ENCODE measurements at regions not wholly inside any gene's neighbourhood (a gene's known extent, or its start where the extent isn't known, plus 50 kb on each side); places are given as distances from the start of the nearest gene placed in this dataset.

DNA sequence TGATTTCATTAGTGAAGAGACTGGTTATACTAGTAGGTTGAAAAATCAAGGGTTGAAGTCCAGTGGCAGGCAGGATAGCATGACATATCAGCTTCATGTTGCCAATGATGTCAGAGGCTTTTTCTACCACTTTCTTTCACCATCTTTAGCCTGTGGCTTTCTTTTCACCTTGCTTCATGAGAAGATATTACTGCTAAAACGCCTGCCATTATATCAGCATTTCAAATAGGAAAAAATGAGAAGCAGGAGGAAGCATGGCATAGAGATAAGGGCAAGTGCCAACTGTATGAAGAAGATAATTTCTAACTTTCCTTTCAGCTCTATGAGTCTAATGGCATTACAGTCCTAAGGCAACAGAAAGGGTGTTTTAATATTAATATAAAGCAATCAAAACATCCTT is 270.2 kb upstream of the SYT4 start:
- DNase-seq (ENCODE audit: low spot score), result no peak
- TF ChIP-seq, protein P1, sequence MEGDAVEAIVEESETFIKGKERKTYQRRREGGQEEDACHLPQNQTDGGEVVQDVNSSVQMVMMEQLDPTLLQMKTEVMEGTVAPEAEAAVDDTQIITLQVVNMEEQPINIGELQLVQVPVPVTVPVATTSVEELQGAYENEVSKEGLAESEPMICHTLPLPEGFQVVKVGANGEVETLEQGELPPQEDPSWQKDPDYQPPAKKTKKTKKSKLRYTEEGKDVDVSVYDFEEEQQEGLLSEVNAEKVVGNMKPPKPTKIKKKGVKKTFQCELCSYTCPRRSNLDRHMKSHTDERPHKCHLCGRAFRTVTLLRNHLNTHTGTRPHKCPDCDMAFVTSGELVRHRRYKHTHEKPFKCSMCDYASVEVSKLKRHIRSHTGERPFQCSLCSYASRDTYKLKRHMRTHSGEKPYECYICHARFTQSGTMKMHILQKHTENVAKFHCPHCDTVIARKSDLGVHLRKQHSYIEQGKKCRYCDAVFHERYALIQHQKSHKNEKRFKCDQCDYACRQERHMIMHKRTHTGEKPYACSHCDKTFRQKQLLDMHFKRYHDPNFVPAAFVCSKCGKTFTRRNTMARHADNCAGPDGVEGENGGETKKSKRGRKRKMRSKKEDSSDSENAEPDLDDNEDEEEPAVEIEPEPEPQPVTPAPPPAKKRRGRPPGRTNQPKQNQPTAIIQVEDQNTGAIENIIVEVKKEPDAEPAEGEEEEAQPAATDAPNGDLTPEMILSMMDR (IDR thresholded peaks at IDR 0.05; ENCODE audit: extremely low read depth, missing control alignments), result no peak

DNA sequence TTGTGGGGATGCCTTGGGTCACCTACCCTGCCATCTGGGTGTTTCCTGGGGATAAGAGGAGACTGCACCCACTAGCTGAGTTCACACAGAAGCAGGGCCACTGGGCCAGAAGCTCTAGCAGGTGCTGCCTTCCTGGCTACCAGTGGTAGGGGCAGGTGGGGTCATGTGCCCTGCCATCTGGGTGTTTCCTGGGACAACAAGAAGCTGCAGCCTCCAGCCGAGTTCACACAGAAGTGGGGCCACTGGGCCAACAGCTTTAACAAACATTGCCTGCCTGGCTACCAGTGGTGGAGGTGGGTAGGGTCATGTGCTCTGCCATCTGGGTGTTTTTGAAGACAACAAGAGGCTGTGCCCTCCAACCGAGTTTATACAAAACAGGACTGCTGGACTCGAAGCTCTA is 282.2 kb upstream of the SYT4 start:
- no peak for DNase-seq (ENCODE audit: low spot score)
- TF ChIP-seq, protein P1 (IDR thresholded peaks at IDR 0.05; ENCODE audit: extremely low read depth, missing control alignments), result no peak

DNA sequence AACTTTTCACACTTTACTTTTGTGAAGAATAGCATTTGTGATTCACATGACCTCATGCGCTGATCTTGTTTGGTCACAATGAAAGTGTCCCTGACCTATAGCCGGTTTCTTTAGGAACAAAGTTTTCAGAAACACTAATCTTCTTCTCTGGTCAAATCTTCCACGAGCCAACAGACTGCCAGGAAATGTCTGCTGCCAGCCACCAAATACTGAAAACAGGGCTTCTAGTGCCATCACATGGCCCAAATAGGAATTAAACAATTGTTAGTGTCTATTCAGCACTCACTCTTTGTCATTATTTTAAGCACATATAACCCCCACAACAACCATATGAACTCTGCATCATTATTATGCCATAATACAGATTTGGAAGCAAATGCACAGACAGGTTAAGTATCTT is 286.5 kb upstream of the SYT4 start:
- DNase-seq (ENCODE audit: low spot score), result peak; percentile 6
- TF ChIP-seq, protein P1 (IDR thresholded peaks at IDR 0.05; ENCODE audit: extremely low read depth, missing control alignments), result no peak

DNA sequence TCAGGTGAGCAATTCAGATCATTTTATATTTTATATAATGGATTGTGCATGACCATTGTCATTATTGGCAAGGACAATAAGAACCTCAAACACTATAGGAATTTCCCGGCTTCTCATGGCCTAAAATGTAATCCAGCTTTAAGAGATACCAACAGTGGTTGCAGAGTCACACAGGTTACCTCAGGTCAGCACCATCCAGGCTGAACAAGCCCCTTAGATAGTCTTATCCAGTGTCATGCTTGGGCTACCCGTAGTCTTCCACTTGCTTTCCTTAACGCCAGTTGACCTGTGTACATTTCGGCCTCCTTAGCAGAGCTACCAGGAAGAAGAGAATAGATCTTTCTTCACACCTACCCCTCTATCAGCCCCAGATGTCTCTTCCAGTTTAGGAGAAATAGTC is 293.3 kb upstream of the SYT4 start:
- TF ChIP-seq, protein P1 (IDR thresholded peaks at IDR 0.05; ENCODE audit: extremely low read depth, missing control alignments), result no peak
- no peak for DNase-seq (ENCODE audit: low spot score)

DNA sequence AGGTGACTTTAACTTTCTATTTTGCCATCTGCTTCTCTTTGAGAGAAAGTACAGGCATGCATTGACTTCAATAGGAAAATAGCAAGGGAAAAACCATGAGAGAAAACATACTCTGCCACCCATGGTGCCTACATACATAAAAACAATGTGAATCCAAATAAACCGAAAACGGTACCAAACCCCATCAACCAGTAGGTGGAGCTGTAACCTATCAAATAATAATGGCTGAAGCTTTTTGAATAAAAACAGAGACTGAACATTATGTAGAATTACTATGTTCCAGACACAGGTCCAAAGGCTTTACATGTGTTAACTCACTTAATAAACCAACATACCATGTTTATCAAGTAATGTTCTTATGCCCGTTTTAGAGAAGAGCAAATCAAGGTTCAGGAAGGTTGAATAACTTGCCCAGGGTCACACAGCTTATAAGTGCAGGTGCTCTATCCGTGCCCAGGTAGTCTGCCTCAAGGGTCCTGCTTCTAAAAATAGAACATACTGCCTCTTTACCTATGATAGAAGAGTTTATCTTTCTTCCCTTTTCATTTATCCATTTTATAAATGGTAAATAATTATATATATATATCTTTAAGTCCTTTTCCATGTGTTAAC is 293.9 kb upstream of the SYT4 start:
- peak; percentile 39 for DNase-seq (ENCODE audit: low spot score)
- TF ChIP-seq, protein P1 (IDR thresholded peaks at IDR 0.05; ENCODE audit: extremely low read depth, missing control alignments), result peak; percentile 56

DNA sequence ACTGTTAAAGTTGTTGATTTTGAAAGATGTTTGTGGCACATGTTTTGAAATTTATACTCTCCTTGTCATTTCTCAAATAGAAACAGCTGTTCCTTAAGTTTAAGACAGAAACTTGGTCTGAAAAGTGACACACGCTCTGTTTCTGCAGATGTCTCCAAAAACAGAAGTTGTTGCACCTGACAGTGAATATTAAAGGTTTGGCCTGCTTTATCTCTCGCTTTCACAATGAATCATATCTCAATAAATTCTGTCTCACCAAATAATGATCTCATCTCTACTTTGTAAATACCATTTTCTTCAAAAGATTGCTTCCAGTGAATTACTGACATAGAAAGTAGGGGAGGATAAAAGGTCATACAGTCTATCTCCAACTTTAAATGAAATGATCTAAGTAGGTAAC is 294.9 kb upstream of the SYT4 start:
- TF ChIP-seq, protein P1 (IDR thresholded peaks at IDR 0.05; ENCODE audit: extremely low read depth, missing control alignments), result no peak
- peak; percentile 13 for DNase-seq (ENCODE audit: low spot score)

DNA sequence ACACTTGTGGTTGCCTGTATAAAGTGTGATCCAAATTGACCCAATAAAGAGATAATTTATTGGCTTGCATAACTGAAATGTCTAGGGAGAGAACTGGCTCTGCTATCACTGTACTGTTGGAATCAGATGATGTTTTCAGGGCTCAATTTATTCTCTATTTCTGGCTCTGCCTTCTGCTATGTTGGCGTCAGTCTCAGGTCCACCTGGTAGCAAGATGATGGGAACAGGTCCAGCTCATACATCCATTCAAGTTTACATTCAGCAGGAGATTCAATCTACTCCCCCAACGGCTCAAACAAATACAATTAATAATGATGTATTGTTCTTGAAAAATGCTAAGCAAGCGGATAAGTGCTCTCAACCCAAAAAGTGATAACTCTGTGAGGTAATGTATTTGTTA is 297.7 kb upstream of the SYT4 start:
- TF ChIP-seq, protein P1 (IDR thresholded peaks at IDR 0.05; ENCODE audit: extremely low read depth, missing control alignments), result no peak
- no peak for DNase-seq (ENCODE audit: low spot score)
